RWPE2 (cell line): ENCODE measurements at regions not wholly inside any gene's neighbourhood (a gene's known extent, or its start where the extent isn't known, plus 50 kb on each side); places are given as distances from the start of the nearest gene placed in this dataset.

Experiments
- ATAC-seq: fragments of 200-7000 bp; cut with Tn5 transposase; 3 replicates; pipeline ENCODE4 v1.9.1; 2021; ENCODE audit warnings: low read depth
- DNase-seq: peaks from one replicate; pipeline ENCODE4 v3.0.0-alpha.2; 2020; ENCODE audit warnings: low spot score
- H3K27ac ChIP-seq: fragments of 450-650 bp; 2 replicates; pipeline ENCODE4 v1.5.1; 2017; ENCODE audit warnings: mild to moderate bottlenecking; ENCODE audit not compliant: poor library complexity, severe bottlenecking
- H3K27me3 ChIP-seq: fragments of 250-450 bp; sonication (Bioruptor Pico); 2 replicates; pipeline ENCODE4 v1.5.1; 2021; ENCODE audit warnings: mild to moderate bottlenecking, moderate library complexity; ENCODE audit not compliant: insufficient read depth, poor library complexity, severe bottlenecking
- H3K36me3 ChIP-seq: fragments of 250-450 bp; sonication (Bioruptor Pico); 2 replicates; pipeline ENCODE4 v1.5.1; 2020; ENCODE audit warnings: low read depth, mild to moderate bottlenecking, moderate library complexity
- H3K4me1 ChIP-seq: fragments of 250-450 bp; sonication (Bioruptor Pico); 2 replicates; pipeline ENCODE4 v1.5.1; 2021; ENCODE audit warnings: mild to moderate bottlenecking, moderate library complexity; ENCODE audit not compliant: insufficient read depth, poor library complexity, severe bottlenecking
- H3K4me3 ChIP-seq: fragments of 250-450 bp; sonication (Bioruptor Pico); 2 replicates; pipeline ENCODE4 v1.5.1; 2021; ENCODE audit warnings: mild to moderate bottlenecking, moderate library complexity; ENCODE audit not compliant: severe bottlenecking
- H3K9me3 ChIP-seq: fragments of 250-450 bp; sonication (Bioruptor Pico); 2 replicates; pipeline ENCODE4 v1.5.1; 2021; ENCODE audit warnings: mild to moderate bottlenecking, moderate library complexity; ENCODE audit not compliant: severe bottlenecking
- CTCF ChIP-seq: fragments of 450-650 bp; IDR thresholded peaks from one replicate; pipeline ENCODE4 v1.5.1; 2017; ENCODE audit warnings: mild to moderate bottlenecking, moderate library complexity; ENCODE audit not compliant: poor library complexity, severe bottlenecking

GRCh38 chr4:82194329-82194728, 179.5 kb downstream of the HNRNPD start:
- ATAC-seq (no peak), DNase-seq (no peak)
- Histone ChIP-seq H3K36me3 (no peaks in the 10 kb centered on the region), H3K4me3 (no peak overlapping the region), H3K27ac (no peak overlapping the region), H3K27me3 (no peaks in the 10 kb centered on the region), H3K4me1 (no peaks in the 10 kb centered on the region), H3K9me3 (no peaks in the 10 kb centered on the region)
- TF ChIP-seq CTCF: no peak

GRCh38 chr4:82192017-82192673, 181.6 kb downstream of the HNRNPD start:
- H3K9me3 ChIP-seq: no peaks in the 10 kb centered on the region
- ATAC-seq (no peak), DNase-seq (no peak)
- no peaks in the 10 kb centered on the region for H3K4me1 ChIP-seq
- no peaks in the 10 kb centered on the region for H3K27me3 ChIP-seq
- no peak overlapping the region for H3K27ac ChIP-seq
- no peak for TF ChIP-seq CTCF
- no peaks in the 10 kb centered on the region for H3K36me3 ChIP-seq
- no peak overlapping the region for H3K4me3 ChIP-seq

GRCh38 chr4:82181789-82182188, 192.0 kb downstream of the HNRNPD start:
- no peak for TF ChIP-seq CTCF
- no peaks in the 10 kb centered on the region for H3K36me3 ChIP-seq
- no peaks in the 10 kb centered on the region for H3K4me1 ChIP-seq
- no peak for ATAC-seq
- peaks cover 7% of the 10 kb centered on the region for H3K27me3 ChIP-seq
- no peak for DNase-seq
- no peak overlapping the region for H3K27ac ChIP-seq
- H3K9me3 ChIP-seq: no peaks in the 10 kb centered on the region
- no peak overlapping the region for H3K4me3 ChIP-seq

- Histone ChIP-seq H3K9me3 (no peaks in the 10 kb centered on the region), H3K27ac (no peak overlapping the region), H3K4me3 (no peak overlapping the region), H3K27me3 (peaks cover 4% of the 10 kb centered on the region), H3K4me1 (no peaks in the 10 kb centered on the region), H3K36me3 (no peaks in the 10 kb centered on the region)
- ATAC-seq (no peak), DNase-seq (no peak)
- no peak for TF ChIP-seq CTCF
Observed at GRCh38 chr4:82172186-82172585, 201.6 kb downstream of the HNRNPD start.

- ATAC-seq (no peak), DNase-seq (no peak)
- H3K4me3 ChIP-seq: no peak overlapping the region
- H3K27me3 ChIP-seq: peaks cover 4% of the 10 kb centered on the region
- no peaks in the 10 kb centered on the region for H3K36me3 ChIP-seq
- H3K27ac ChIP-seq: no peak overlapping the region
- H3K4me1 ChIP-seq: no peaks in the 10 kb centered on the region
- no peaks in the 10 kb centered on the region for H3K9me3 ChIP-seq
- no peak for TF ChIP-seq CTCF
Observed at GRCh38 chr4:82171531-82172155, 202.1 kb downstream of the HNRNPD start.
